ENCODE measurements at regions not wholly inside any gene's neighbourhood (a gene's known extent, or its start where the extent isn't known, plus 50 kb on each side); places are given as distances from the start of the nearest gene placed in this dataset.

DNA sequence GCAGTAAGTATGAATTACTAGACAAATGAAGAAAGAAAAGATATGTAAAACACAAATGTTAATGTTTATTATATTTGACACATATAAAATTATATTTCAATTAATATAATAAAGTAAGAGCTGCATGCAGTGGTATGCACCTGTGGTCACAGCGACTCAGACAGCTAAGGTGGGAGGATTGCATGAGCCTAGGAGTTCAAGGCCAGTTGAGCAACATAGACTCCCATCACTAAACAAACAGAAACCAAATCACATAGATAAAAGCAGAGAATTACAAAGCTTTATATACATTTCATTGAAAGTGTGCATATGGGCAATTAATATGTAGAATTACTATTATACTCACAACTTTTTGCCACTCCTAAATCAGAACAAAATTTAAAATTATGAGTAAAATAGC lies 70.0 kb upstream of the HTATIP2 start:
- TF ChIP-seq, protein P1, sequence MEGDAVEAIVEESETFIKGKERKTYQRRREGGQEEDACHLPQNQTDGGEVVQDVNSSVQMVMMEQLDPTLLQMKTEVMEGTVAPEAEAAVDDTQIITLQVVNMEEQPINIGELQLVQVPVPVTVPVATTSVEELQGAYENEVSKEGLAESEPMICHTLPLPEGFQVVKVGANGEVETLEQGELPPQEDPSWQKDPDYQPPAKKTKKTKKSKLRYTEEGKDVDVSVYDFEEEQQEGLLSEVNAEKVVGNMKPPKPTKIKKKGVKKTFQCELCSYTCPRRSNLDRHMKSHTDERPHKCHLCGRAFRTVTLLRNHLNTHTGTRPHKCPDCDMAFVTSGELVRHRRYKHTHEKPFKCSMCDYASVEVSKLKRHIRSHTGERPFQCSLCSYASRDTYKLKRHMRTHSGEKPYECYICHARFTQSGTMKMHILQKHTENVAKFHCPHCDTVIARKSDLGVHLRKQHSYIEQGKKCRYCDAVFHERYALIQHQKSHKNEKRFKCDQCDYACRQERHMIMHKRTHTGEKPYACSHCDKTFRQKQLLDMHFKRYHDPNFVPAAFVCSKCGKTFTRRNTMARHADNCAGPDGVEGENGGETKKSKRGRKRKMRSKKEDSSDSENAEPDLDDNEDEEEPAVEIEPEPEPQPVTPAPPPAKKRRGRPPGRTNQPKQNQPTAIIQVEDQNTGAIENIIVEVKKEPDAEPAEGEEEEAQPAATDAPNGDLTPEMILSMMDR (conservative IDR thresholded peaks at IDR 0.05; ENCODE audit: low read length) = no peak
- TF ChIP-seq EZH2phosphoT487 (IDR thresholded peaks at IDR 0.05; ENCODE audit: borderline replicate concordance) = no peak
